ENCODE measurements at regions not wholly inside any gene's neighbourhood (a gene's known extent, or its start where the extent isn't known, plus 50 kb on each side); places are given as distances from the start of the nearest gene placed in this dataset.

GRCh38 chr16:86150641-86151238 lies 251.8 kb downstream of the IRF8 start:
- TF ChIP-seq GABPA (IDR thresholded peaks at IDR 0.05; ENCODE audit: low read depth) (no peak), CTCF (IDR thresholded peaks at IDR 0.05; ENCODE audit: insufficient read depth, low read length) (no peak), POLR2AphosphoS5 (IDR thresholded peaks at IDR 0.05; ENCODE audit: low read depth) (no peak), SPI1 (IDR thresholded peaks at IDR 0.05; ENCODE audit: borderline replicate concordance, low read depth) (no peak)
- TF ChIP-seq, protein P1, sequence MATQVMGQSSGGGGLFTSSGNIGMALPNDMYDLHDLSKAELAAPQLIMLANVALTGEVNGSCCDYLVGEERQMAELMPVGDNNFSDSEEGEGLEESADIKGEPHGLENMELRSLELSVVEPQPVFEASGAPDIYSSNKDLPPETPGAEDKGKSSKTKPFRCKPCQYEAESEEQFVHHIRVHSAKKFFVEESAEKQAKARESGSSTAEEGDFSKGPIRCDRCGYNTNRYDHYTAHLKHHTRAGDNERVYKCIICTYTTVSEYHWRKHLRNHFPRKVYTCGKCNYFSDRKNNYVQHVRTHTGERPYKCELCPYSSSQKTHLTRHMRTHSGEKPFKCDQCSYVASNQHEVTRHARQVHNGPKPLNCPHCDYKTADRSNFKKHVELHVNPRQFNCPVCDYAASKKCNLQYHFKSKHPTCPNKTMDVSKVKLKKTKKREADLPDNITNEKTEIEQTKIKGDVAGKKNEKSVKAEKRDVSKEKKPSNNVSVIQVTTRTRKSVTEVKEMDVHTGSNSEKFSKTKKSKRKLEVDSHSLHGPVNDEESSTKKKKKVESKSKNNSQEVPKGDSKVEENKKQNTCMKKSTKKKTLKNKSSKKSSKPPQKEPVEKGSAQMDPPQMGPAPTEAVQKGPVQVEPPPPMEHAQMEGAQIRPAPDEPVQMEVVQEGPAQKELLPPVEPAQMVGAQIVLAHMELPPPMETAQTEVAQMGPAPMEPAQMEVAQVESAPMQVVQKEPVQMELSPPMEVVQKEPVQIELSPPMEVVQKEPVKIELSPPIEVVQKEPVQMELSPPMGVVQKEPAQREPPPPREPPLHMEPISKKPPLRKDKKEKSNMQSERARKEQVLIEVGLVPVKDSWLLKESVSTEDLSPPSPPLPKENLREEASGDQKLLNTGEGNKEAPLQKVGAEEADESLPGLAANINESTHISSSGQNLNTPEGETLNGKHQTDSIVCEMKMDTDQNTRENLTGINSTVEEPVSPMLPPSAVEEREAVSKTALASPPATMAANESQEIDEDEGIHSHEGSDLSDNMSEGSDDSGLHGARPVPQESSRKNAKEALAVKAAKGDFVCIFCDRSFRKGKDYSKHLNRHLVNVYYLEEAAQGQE (IDR thresholded peaks at IDR 0.05; ENCODE audit: insufficient replicate concordance, low read depth), result no peak
- Histone ChIP-seq H3K27me3 (ENCODE audit: insufficient read depth, poor library complexity, severe bottlenecking) (no peaks in the 10 kb centered on the region), H3K27ac (replicated peaks) (no peak overlapping the region), H3K4me3 (replicated peaks; ENCODE audit: insufficient read depth, low read length) (no peak overlapping the region)
- no peak for DNase-seq (ENCODE audit: low read depth in 1 of 2, low spot score in 1 of 2)

DNA sequence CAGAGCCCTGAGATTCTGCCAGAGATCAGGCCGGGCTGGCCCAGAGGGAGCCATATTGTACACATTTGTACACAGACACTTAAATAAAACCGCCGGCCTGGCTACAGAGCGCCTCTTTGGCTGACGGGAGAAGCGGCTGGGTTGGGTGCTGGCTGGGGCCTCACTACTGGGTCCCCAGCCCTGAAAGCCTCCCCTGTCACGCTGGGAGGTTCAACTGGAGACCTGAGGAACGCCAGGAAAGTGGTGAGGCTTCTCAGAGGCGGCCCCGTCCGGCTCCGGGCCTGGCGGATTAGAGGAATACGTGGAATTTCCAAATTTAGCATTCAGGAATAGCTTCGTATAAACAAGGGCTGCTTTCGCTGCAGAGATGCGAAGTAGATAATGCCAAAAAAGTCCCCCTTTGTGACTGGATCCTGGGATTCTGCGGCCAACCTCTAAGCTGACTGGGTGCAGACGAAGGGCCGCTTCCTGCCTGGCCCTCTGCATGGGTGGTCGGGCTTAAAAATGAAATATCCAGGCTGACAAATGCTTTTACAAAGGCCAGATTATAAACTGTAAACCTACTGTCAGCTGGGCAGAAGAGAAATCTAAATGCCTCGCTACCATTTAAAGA lies 252.4 kb downstream of the IRF8 start:
- Histone ChIP-seq H3K27me3 (ENCODE audit: insufficient read depth, poor library complexity, severe bottlenecking) (no peaks in the 10 kb centered on the region), H3K4me3 (replicated peaks; ENCODE audit: insufficient read depth, low read length) (no peak overlapping the region), H3K27ac (replicated peaks) (no peak overlapping the region)
- TF ChIP-seq GABPA (IDR thresholded peaks at IDR 0.05; ENCODE audit: low read depth) (no peak), POLR2AphosphoS5 (IDR thresholded peaks at IDR 0.05; ENCODE audit: low read depth) (no peak), CTCF (IDR thresholded peaks at IDR 0.05; ENCODE audit: insufficient read depth, low read length) (no peak), SPI1 (IDR thresholded peaks at IDR 0.05; ENCODE audit: borderline replicate concordance, low read depth) (no peak)
- TF ChIP-seq, protein P1 (IDR thresholded peaks at IDR 0.05; ENCODE audit: insufficient replicate concordance, low read depth), result no peak
- no peak for DNase-seq (ENCODE audit: low read depth in 1 of 2, low spot score in 1 of 2)

GRCh38 chr16:86156155-86156554 lies 257.2 kb downstream of the IRF8 start:
- H3K27me3 ChIP-seq (ENCODE audit: insufficient read depth, poor library complexity, severe bottlenecking), result no peaks in the 10 kb centered on the region
- no peak overlapping the region for H3K27ac ChIP-seq (replicated peaks)
- H3K4me3 ChIP-seq (replicated peaks; ENCODE audit: insufficient read depth, low read length), result no peak overlapping the region
- DNase-seq (ENCODE audit: low read depth in 1 of 2, low spot score in 1 of 2), result no peak
- TF ChIP-seq GABPA (IDR thresholded peaks at IDR 0.05; ENCODE audit: low read depth) (no peak), CTCF (IDR thresholded peaks at IDR 0.05; ENCODE audit: insufficient read depth, low read length) (no peak), SPI1 (IDR thresholded peaks at IDR 0.05; ENCODE audit: borderline replicate concordance, low read depth) (no peak), POLR2AphosphoS5 (IDR thresholded peaks at IDR 0.05; ENCODE audit: low read depth) (no peak)
- TF ChIP-seq, protein P1 (IDR thresholded peaks at IDR 0.05; ENCODE audit: insufficient replicate concordance, low read depth), result no peak

Data from HL-60 (cell line).